ENCODE measurements at regions not wholly inside any gene's neighbourhood (a gene's known extent, or its start where the extent isn't known, plus 50 kb on each side); places are given as distances from the start of the nearest gene placed in this dataset.

DNA sequence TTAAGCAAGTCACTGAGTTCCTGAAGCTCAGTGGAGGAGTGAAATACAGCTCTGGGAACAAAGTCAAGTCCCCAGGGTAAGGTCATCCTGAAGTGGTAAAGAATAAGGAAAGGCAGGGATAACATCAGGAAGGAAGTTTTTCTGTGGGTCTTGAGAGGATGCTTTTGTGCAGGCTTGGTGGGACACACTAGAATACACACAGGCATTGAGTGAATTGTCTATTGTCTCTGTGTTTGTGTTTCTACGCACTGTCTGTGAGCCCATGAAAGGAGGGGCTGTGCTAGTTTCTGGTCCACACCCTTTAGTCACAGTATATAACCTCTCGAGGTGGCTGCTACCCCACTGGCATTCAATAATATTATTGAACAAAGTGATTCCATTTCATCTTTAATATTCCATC, 95.8 kb upstream of the ABCB5 start:
- Histone ChIP-seq H3K27me3 (ENCODE audit: control insufficient read depth, insufficient read depth, low read length) (no peaks in the 10 kb centered on the region), H3K4me3 (ENCODE audit: low read depth, low read length) (no peak overlapping the region), H3K27ac (ENCODE audit: low read depth, low read length) (no peak overlapping the region), H3K36me3 (ENCODE audit: control insufficient read depth, insufficient read depth, low read length) (no peaks in the 10 kb centered on the region), H3K9ac (ENCODE audit: low read length) (no peak overlapping the region), H3K9me3 (ENCODE audit: control insufficient read depth, insufficient read depth, low read depth, low read length) (0 out of 2 replicates have a peak, but pooled peaks cover 6% of the 10 kb centered on the region), H3K4me1 (ENCODE audit: control insufficient read depth, insufficient read depth, low read length) (no peaks in the 10 kb centered on the region)

DNA sequence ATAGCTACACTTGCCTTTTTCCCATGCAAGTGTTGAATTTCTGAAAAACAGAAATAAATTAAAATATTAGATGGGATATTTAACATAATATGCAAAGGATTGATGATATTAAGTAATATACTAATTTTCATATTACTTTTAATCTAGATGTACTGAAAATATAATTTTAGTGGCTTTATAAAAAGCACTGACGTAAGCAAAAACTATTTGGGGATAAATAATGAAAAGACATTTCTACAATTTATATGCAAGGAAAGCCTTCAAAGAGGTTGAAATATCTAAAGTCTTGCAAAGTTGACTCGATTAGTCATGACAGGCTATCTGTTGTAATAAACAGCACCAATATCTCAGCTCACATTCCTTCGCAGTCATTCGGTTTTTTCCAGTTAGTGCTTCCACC, 94.9 kb upstream of the ABCB5 start:
- Histone ChIP-seq H3K9ac (ENCODE audit: low read length) (no peak overlapping the region), H3K36me3 (ENCODE audit: control insufficient read depth, insufficient read depth, low read length) (no peaks in the 10 kb centered on the region), H3K4me3 (ENCODE audit: low read depth, low read length) (no peak overlapping the region), H3K4me1 (ENCODE audit: control insufficient read depth, insufficient read depth, low read length) (no peaks in the 10 kb centered on the region), H3K9me3 (ENCODE audit: control insufficient read depth, insufficient read depth, low read depth, low read length) (0 out of 2 replicates have a peak, but pooled peaks cover 6% of the 10 kb centered on the region), H3K27me3 (ENCODE audit: control insufficient read depth, insufficient read depth, low read length) (no peaks in the 10 kb centered on the region), H3K27ac (ENCODE audit: low read depth, low read length) (no peak overlapping the region)

DNA sequence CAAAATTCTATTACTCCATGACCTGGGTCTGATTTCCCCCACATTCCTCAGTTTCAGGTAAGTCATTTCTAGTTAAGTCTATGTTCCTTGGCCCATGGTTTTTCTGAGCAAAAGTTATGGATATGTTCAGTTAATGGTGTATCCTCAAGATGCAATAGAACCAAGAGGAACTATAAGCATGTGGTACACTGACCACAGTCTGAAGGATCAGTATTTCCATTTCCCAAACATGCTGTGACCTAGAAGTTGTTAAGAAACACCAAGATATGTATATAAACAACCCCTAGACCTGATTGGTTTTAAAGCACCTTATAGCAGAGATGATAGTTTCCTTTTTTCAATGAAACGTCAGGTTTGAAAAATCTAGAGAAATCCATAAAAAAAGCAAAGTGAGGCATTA, 94.2 kb upstream of the ABCB5 start:
- Histone ChIP-seq H3K36me3 (ENCODE audit: control insufficient read depth, insufficient read depth, low read length) (no peaks in the 10 kb centered on the region), H3K4me3 (ENCODE audit: low read depth, low read length) (no peak overlapping the region), H3K27ac (ENCODE audit: low read depth, low read length) (no peak overlapping the region)

DNA sequence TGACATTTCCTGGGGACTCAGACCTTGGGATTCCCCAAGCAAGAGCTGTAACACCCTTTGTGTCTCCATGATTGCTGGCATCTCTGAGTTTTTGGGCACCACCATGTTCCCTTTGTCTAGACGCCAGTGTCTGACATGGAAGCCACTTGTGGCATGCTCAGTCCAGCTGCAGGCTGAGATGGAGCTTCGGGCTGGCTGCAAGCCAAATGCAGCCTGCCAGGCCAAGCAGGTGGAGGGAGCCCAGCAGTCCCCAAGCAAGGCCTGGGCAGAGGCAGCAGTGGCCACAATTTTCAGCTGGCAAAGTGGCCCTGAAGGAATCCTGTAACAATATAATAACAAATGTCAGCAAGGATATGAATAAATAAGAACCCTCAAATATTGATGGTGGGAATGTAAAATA, 86.2 kb upstream of the ABCB5 start:
- Histone ChIP-seq H3K4me1 (ENCODE audit: control insufficient read depth, insufficient read depth, low read length) (no peaks in the 10 kb centered on the region), H3K4me3 (ENCODE audit: low read depth, low read length) (no peak overlapping the region)

More for the DNA sequence above, 94.2 kb upstream of the ABCB5 start:
- no peak overlapping the region for H3K9ac ChIP-seq (ENCODE audit: low read length)
- H3K4me1 ChIP-seq (ENCODE audit: control insufficient read depth, insufficient read depth, low read length): no peaks in the 10 kb centered on the region
- H3K27me3 ChIP-seq (ENCODE audit: control insufficient read depth, insufficient read depth, low read length): no peaks in the 10 kb centered on the region
- 0 out of 2 replicates have a peak, but pooled peaks cover 6% of the 10 kb centered on the region for H3K9me3 ChIP-seq (ENCODE audit: control insufficient read depth, insufficient read depth, low read depth, low read length)

DNA sequence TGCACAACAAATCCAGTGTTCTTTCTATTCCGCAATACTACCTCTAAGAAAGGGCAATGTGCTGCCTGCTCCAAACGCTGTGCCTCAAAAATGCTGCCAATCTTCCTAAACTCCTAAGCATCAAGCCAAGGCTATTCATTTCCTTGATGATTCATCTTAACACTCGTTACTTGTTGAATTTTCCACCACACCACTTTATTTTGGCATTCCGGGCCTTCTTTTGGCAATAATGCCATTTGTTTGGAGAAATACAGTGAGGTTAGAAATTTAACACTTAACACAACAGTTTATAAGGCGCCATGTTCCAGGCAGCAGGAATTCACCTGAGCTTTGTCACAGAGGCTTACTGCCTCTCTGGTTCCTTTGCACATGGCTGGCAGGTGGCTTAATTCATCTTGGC, 82.6 kb upstream of the ABCB5 start:
- Histone ChIP-seq H3K36me3 (ENCODE audit: control insufficient read depth, insufficient read depth, low read length) (no peaks in the 10 kb centered on the region), H3K4me3 (ENCODE audit: low read depth, low read length) (no peak overlapping the region), H3K27me3 (ENCODE audit: control insufficient read depth, insufficient read depth, low read length) (no peaks in the 10 kb centered on the region), H3K4me1 (ENCODE audit: control insufficient read depth, insufficient read depth, low read length) (no peaks in the 10 kb centered on the region), H3K9ac (ENCODE audit: low read length) (no peak overlapping the region), H3K27ac (ENCODE audit: low read depth, low read length) (no peak overlapping the region), H3K9me3 (ENCODE audit: control insufficient read depth, insufficient read depth, low read depth, low read length) (peaks cover 9% of the 10 kb centered on the region; the same call in 1 of the 2 replicates)

More for the DNA sequence above, 86.2 kb upstream of the ABCB5 start:
- no peaks in the 10 kb centered on the region for H3K27me3 ChIP-seq (ENCODE audit: control insufficient read depth, insufficient read depth, low read length)
- no peak overlapping the region for H3K27ac ChIP-seq (ENCODE audit: low read depth, low read length)
- H3K9ac ChIP-seq (ENCODE audit: low read length): no peak overlapping the region
- peaks cover 12% of the 10 kb centered on the region; the same call in 1 of the 2 replicates for H3K9me3 ChIP-seq (ENCODE audit: control insufficient read depth, insufficient read depth, low read depth, low read length)
- H3K36me3 ChIP-seq (ENCODE audit: control insufficient read depth, insufficient read depth, low read length): no peaks in the 10 kb centered on the region

DNA sequence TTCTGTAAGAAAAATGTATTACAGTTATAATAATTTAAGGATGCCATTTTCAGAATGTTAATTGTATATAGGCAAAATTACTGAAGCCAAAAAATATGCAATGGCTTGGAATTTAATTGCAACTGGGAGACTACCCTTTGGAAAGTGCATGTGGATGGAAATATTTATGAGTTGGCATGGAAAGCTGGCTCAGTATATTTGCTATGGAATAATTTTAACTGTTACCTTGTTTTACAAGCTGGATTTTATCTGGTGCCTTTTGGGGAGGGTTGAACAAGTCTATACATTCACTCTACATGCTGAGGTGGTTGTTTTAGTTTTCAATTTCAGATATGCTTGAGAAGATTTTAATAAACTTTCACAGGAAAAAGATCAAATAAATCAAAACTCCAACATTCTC, 80.9 kb upstream of the ABCB5 start:
- no peaks in the 10 kb centered on the region for H3K4me1 ChIP-seq (ENCODE audit: control insufficient read depth, insufficient read depth, low read length)
- H3K9me3 ChIP-seq (ENCODE audit: control insufficient read depth, insufficient read depth, low read depth, low read length): no peaks in the 10 kb centered on the region
- no peaks in the 10 kb centered on the region for H3K27me3 ChIP-seq (ENCODE audit: control insufficient read depth, insufficient read depth, low read length)
- no peak overlapping the region for H3K27ac ChIP-seq (ENCODE audit: low read depth, low read length)
- H3K36me3 ChIP-seq (ENCODE audit: control insufficient read depth, insufficient read depth, low read length): no peaks in the 10 kb centered on the region
- H3K4me3 ChIP-seq (ENCODE audit: low read depth, low read length): no peak overlapping the region
- no peak overlapping the region for H3K9ac ChIP-seq (ENCODE audit: low read length)

DNA sequence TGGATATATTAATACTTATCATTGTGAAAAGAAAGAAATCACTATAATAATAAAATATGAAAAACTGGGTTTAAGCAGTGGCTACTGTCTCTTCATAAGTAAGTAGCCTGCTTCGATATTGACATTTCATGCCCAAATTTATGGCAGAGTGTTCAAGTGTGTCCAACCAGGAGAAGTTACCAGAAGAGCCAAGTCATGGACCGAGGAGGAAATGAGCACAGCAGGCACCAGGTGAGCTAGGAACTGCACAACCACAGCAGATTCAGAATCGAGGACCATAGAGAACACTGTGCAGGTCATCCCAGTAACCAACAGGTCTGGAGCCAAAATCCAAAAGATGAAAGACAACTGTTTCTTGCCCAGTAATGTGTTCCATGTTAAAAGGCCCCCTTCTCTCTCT, 79.9 kb upstream of the ABCB5 start:
- no peak overlapping the region for H3K27ac ChIP-seq (ENCODE audit: low read depth, low read length)
- H3K27me3 ChIP-seq (ENCODE audit: control insufficient read depth, insufficient read depth, low read length): no peaks in the 10 kb centered on the region
- no peak overlapping the region for H3K9ac ChIP-seq (ENCODE audit: low read length)
- H3K4me3 ChIP-seq (ENCODE audit: low read depth, low read length): no peak overlapping the region
- H3K4me1 ChIP-seq (ENCODE audit: control insufficient read depth, insufficient read depth, low read length): no peaks in the 10 kb centered on the region
- no peaks in the 10 kb centered on the region for H3K36me3 ChIP-seq (ENCODE audit: control insufficient read depth, insufficient read depth, low read length)
- H3K9me3 ChIP-seq (ENCODE audit: control insufficient read depth, insufficient read depth, low read depth, low read length): no peaks in the 10 kb centered on the region

DNA sequence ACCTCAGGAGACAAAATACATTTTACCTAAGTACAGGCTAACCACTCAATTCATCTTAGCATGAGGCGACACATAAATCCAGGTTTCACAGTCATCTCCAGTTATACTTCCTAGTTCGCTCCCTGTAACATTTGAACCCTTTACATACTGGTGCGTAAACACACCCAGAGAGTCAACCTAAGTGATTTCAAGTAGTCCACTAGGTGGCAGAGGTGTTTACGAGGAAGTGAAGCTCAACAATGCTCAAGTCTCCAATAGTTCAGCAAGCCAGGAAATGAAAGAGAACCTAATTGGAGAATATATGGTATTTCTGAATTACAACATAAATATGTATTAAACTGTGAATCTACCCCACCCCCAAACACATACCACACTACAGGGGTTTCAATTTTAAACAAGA, 76.3 kb upstream of the ABCB5 start:
- no peaks in the 10 kb centered on the region for H3K9me3 ChIP-seq (ENCODE audit: control insufficient read depth, insufficient read depth, low read depth, low read length)
- H3K9ac ChIP-seq (ENCODE audit: low read length): no peak overlapping the region
- H3K27me3 ChIP-seq (ENCODE audit: control insufficient read depth, insufficient read depth, low read length): no peaks in the 10 kb centered on the region
- no peaks in the 10 kb centered on the region for H3K4me1 ChIP-seq (ENCODE audit: control insufficient read depth, insufficient read depth, low read length)
- H3K36me3 ChIP-seq (ENCODE audit: control insufficient read depth, insufficient read depth, low read length): no peaks in the 10 kb centered on the region
- no peak overlapping the region for H3K4me3 ChIP-seq (ENCODE audit: low read depth, low read length)
- no peak overlapping the region for H3K27ac ChIP-seq (ENCODE audit: low read depth, low read length)

DNA sequence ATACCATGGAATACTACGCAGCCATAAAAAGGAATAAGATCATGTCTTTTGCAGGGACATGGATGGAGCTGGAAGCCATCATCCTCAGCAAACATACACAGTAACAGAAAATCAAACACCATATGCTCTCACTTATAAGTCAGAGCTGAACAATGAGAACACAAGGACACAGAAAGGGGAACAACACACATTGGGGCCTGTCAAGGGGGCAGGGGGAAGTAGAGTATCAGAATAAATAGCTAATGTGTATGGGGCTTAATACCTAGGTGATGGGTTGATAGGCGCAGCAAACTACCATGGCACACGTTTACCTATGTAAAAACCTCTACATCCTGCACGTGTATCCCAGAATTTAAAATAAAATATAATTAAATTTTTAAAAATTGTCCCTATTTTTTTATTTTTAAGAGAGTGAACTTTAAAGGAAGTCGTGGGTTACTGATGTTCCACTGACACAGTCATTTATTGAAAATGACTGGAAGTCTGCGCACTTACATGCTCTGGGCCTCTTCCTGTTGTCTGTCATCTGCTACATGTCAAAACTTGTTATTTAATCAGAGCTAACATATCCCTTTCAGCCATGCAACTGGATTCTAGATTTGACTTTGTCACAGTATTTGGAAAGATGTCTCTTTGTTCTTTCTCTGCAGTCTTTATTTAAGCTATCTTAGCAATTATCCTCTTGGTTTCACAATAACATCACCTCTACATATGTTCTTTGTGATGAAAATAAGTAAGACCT, 73.7 kb upstream of the ABCB5 start:
- Histone ChIP-seq H3K4me3 (ENCODE audit: low read depth, low read length) (no peak overlapping the region), H3K36me3 (ENCODE audit: control insufficient read depth, insufficient read depth, low read length) (no peaks in the 10 kb centered on the region), H3K27ac (ENCODE audit: low read depth, low read length) (no peak overlapping the region), H3K9me3 (ENCODE audit: control insufficient read depth, insufficient read depth, low read depth, low read length) (no peaks in the 10 kb centered on the region), H3K27me3 (ENCODE audit: control insufficient read depth, insufficient read depth, low read length) (no peaks in the 10 kb centered on the region), H3K9ac (ENCODE audit: low read length) (no peak overlapping the region), H3K4me1 (ENCODE audit: control insufficient read depth, insufficient read depth, low read length) (peaks cover 6% of the 10 kb centered on the region; the same call in 1 of the 2 replicates)

DNA sequence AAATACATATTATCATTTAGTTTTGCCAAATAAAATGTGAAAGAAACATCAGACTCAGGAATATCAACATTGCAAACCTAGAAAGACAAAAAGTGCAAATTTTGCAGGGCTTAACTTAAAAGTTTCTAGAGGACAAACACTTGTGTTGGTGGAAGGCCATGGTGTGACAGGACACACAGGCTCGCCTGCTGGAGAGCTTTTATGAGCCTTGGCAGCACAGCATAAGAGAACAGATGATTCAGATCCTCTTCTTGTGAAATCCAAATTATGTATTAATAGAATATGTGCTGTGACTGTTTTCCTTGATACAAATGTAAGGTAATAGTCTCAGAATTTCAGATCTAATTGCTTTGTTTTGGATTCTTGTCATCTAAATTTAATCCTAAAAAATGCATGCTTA, 72.9 kb upstream of the ABCB5 start:
- Histone ChIP-seq H3K9ac (ENCODE audit: low read length) (no peak overlapping the region), H3K4me1 (ENCODE audit: control insufficient read depth, insufficient read depth, low read length) (peaks cover 10% of the 10 kb centered on the region; the same call in 1 of the 2 replicates), H3K27me3 (ENCODE audit: control insufficient read depth, insufficient read depth, low read length) (no peaks in the 10 kb centered on the region), H3K27ac (ENCODE audit: low read depth, low read length) (no peak overlapping the region), H3K4me3 (ENCODE audit: low read depth, low read length) (no peak overlapping the region), H3K9me3 (ENCODE audit: control insufficient read depth, insufficient read depth, low read depth, low read length) (no peaks in the 10 kb centered on the region), H3K36me3 (ENCODE audit: control insufficient read depth, insufficient read depth, low read length) (no peaks in the 10 kb centered on the region)

DNA sequence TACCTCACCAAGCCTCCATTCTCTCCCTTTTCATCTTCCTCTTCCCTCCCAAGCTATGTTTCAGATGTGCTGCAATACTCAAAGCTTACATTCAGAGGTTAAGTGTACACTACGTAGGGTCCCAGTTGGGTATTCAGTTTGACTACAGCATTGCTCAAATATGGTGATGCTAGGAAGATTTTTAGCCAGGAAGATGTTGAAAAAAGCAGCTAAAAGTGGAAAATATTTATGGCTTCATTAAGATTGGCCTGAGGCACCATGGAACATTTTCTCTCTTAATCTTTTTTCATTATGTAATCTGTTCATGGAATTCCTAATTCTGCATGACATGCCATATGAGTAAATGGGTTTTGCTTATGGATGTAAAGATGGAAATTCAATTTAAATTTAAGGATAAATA, 72.0 kb upstream of the ABCB5 start:
- Histone ChIP-seq H3K9me3 (ENCODE audit: control insufficient read depth, insufficient read depth, low read depth, low read length) (no peaks in the 10 kb centered on the region), H3K9ac (ENCODE audit: low read length) (no peak overlapping the region), H3K27ac (ENCODE audit: low read depth, low read length) (no peak overlapping the region), H3K27me3 (ENCODE audit: control insufficient read depth, insufficient read depth, low read length) (no peaks in the 10 kb centered on the region), H3K4me3 (ENCODE audit: low read depth, low read length) (no peak overlapping the region), H3K4me1 (ENCODE audit: control insufficient read depth, insufficient read depth, low read length) (peaks cover 10% of the 10 kb centered on the region; the same call in 1 of the 2 replicates), H3K36me3 (ENCODE audit: control insufficient read depth, insufficient read depth, low read length) (no peaks in the 10 kb centered on the region)

Data from HUES6 (cell line).